ENCODE measurements at regions not wholly inside any gene's neighbourhood (a gene's known extent, or its start where the extent isn't known, plus 50 kb on each side); places are given as distances from the start of the nearest gene placed in this dataset.
"Not testable (repeated sequence)": the region's sequence is repeated elsewhere in the genome, so short reads cannot be mapped to it uniquely, and the experiment has no call there.

- BruUV-seq (replicated peaks); DNase-seq (ENCODE audit: low read depth, low spot score); in situ Hi-C loops (cut with HindIII; ENCODE audit: low pct_unique_long_range_greater_than_20kb, low sequenced_read_pairs); intact Hi-C loops (cut with micrococcal nuclease; ENCODE audit: unreplicated experiment); H3K4me1 ChIP-seq (ENCODE audit: control insufficient read depth, insufficient read depth, low read length); POLR2A ChIA-PET; H3K9me3 ChIP-seq (ENCODE audit: control insufficient read depth, insufficient read depth, low read depth, low read length); H3K4me3 ChIP-seq (ENCODE audit: low read depth in 2 of 2, low read length in 2 of 2); ATAC-seq; H3K27ac ChIP-seq (ENCODE audit: low read length); H3K27me3 ChIP-seq (ENCODE audit: control insufficient read depth, insufficient read depth, low read length); H3K36me3 ChIP-seq (ENCODE audit: control insufficient read depth, insufficient read depth, low read length); CTCF ChIA-PET: not testable (repeated sequence)
Measured at GRCh38 chr4:102397056-102397455, 51.8 kb upstream of the SLC39A8 start.

DNA sequence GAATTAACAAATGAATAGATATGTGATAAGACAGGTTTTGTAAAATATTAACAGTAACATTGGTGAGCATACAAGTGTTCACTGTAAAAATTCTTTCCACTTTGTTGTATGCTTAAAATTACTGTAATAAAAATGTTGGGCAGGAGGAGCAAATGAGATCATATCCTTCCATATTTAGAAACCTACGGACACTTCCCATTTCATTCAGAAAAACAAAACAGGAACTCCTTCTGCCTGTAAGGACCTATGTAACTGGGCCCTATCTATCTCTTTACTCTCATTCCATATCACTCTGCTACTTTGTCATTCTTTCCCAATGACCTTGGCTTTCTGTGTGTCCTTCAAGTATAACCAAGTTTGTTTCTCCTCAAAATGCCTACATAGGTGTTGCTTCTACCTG is 53.7 kb upstream of the SLC39A8 start:
- Histone ChIP-seq H3K36me3 (ENCODE audit: control insufficient read depth, insufficient read depth, low read length) (no peaks in the 10 kb centered on the region), H3K9me3 (ENCODE audit: control insufficient read depth, insufficient read depth, low read depth, low read length) (no peaks in the 10 kb centered on the region), H3K27ac (ENCODE audit: low read length) (no peak overlapping the region), H3K4me1 (ENCODE audit: control insufficient read depth, insufficient read depth, low read length) (no peaks in the 10 kb centered on the region), H3K27me3 (ENCODE audit: control insufficient read depth, insufficient read depth, low read length) (no peaks in the 10 kb centered on the region), H3K4me3 (ENCODE audit: low read depth in 2 of 2, low read length in 2 of 2) (no peak overlapping the region)
- TF ChIP-seq SIN3A (IDR thresholded peaks at IDR 0.05; ENCODE audit: borderline replicate concordance, insufficient read depth, low read depth, low read length) (no peak), POLR2AphosphoS5 (IDR thresholded peaks at IDR 0.05; ENCODE audit: low read depth, low read length) (no peak), TCF7L2 (IDR thresholded peaks at IDR 0.05; ENCODE audit: low read depth, low read length) (no peak)
- TF ChIP-seq, protein P1, sequence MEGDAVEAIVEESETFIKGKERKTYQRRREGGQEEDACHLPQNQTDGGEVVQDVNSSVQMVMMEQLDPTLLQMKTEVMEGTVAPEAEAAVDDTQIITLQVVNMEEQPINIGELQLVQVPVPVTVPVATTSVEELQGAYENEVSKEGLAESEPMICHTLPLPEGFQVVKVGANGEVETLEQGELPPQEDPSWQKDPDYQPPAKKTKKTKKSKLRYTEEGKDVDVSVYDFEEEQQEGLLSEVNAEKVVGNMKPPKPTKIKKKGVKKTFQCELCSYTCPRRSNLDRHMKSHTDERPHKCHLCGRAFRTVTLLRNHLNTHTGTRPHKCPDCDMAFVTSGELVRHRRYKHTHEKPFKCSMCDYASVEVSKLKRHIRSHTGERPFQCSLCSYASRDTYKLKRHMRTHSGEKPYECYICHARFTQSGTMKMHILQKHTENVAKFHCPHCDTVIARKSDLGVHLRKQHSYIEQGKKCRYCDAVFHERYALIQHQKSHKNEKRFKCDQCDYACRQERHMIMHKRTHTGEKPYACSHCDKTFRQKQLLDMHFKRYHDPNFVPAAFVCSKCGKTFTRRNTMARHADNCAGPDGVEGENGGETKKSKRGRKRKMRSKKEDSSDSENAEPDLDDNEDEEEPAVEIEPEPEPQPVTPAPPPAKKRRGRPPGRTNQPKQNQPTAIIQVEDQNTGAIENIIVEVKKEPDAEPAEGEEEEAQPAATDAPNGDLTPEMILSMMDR (IDR thresholded peaks at IDR 0.05), result no peak
- TF ChIP-seq, protein P2, sequence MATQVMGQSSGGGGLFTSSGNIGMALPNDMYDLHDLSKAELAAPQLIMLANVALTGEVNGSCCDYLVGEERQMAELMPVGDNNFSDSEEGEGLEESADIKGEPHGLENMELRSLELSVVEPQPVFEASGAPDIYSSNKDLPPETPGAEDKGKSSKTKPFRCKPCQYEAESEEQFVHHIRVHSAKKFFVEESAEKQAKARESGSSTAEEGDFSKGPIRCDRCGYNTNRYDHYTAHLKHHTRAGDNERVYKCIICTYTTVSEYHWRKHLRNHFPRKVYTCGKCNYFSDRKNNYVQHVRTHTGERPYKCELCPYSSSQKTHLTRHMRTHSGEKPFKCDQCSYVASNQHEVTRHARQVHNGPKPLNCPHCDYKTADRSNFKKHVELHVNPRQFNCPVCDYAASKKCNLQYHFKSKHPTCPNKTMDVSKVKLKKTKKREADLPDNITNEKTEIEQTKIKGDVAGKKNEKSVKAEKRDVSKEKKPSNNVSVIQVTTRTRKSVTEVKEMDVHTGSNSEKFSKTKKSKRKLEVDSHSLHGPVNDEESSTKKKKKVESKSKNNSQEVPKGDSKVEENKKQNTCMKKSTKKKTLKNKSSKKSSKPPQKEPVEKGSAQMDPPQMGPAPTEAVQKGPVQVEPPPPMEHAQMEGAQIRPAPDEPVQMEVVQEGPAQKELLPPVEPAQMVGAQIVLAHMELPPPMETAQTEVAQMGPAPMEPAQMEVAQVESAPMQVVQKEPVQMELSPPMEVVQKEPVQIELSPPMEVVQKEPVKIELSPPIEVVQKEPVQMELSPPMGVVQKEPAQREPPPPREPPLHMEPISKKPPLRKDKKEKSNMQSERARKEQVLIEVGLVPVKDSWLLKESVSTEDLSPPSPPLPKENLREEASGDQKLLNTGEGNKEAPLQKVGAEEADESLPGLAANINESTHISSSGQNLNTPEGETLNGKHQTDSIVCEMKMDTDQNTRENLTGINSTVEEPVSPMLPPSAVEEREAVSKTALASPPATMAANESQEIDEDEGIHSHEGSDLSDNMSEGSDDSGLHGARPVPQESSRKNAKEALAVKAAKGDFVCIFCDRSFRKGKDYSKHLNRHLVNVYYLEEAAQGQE (IDR thresholded peaks at IDR 0.05; ENCODE audit: insufficient read depth in 1 of 2, low read depth in 2 of 2, low read length in 1 of 2), result no peak
- in situ Hi-C loops (cut with HindIII; ENCODE audit: low pct_unique_long_range_greater_than_20kb, low sequenced_read_pairs) (no loop called here), intact Hi-C loops (cut with micrococcal nuclease; ENCODE audit: unreplicated experiment) (no loop called here)
- ChIA-PET POLR2A (no interaction called here), CTCF (no interaction called here)
- no peak for ATAC-seq
- no peak for DNase-seq (ENCODE audit: low read depth, low spot score)
- no TSS peak for BruUV-seq (replicated peaks)

DNA sequence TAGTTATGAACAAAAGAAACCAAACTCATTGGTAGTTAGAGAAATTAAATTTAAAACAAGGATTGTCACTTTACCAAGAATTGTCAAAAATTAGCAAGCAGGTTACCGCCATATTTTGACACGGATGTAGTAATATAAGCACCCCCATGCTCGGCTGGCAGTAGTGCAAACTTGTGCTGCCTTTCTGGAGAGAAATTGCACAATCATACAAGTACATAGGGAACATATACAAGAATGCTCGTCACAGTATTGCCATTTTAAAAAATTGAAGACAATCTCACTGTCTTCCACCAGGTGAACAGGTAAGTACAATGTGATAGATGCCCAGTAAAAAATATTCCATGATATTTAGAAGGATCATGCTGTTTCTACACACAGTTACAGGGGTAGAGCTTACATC is 55.6 kb upstream of the SLC39A8 start:
- no peaks in the 10 kb centered on the region for H3K9me3 ChIP-seq (ENCODE audit: control insufficient read depth, insufficient read depth, low read depth, low read length)
- intact Hi-C loops (cut with micrococcal nuclease; ENCODE audit: unreplicated experiment) (no loop called here), in situ Hi-C loops (cut with HindIII; ENCODE audit: low pct_unique_long_range_greater_than_20kb, low sequenced_read_pairs) (no loop called here)
- H3K36me3 ChIP-seq (ENCODE audit: control insufficient read depth, insufficient read depth, low read length), result no peaks in the 10 kb centered on the region
- POLR2A ChIA-PET, result no interaction called here
- H3K4me1 ChIP-seq (ENCODE audit: control insufficient read depth, insufficient read depth, low read length), result no peaks in the 10 kb centered on the region
- no peaks in the 10 kb centered on the region for H3K27me3 ChIP-seq (ENCODE audit: control insufficient read depth, insufficient read depth, low read length)
- H3K4me3 ChIP-seq (ENCODE audit: low read depth in 2 of 2, low read length in 2 of 2), result no peak overlapping the region
- BruUV-seq (replicated peaks), result no TSS peak
- CTCF ChIA-PET, result no interaction called here
- TF ChIP-seq, protein P1 (IDR thresholded peaks at IDR 0.05), result no peak
- TF ChIP-seq SIN3A (IDR thresholded peaks at IDR 0.05; ENCODE audit: borderline replicate concordance, insufficient read depth, low read depth, low read length), result no peak
- TF ChIP-seq POLR2AphosphoS5 (IDR thresholded peaks at IDR 0.05; ENCODE audit: low read depth, low read length), result no peak
- no peak for TF ChIP-seq TCF7L2 (IDR thresholded peaks at IDR 0.05; ENCODE audit: low read depth, low read length)
- TF ChIP-seq, protein P2 (IDR thresholded peaks at IDR 0.05; ENCODE audit: insufficient read depth in 1 of 2, low read depth in 2 of 2, low read length in 1 of 2), result no peak
- H3K27ac ChIP-seq (ENCODE audit: low read length), result no peak overlapping the region
- ATAC-seq (no peak), DNase-seq (ENCODE audit: low read depth, low spot score) (no peak)
